ENCODE measurements at regions not wholly inside any gene's neighbourhood (a gene's known extent, or its start where the extent isn't known, plus 50 kb on each side); places are given as distances from the start of the nearest gene placed in this dataset.
"Not testable (repeated sequence)": the region's sequence is repeated elsewhere in the genome, so short reads cannot be mapped to it uniquely, and the experiment has no call there.

DNA sequence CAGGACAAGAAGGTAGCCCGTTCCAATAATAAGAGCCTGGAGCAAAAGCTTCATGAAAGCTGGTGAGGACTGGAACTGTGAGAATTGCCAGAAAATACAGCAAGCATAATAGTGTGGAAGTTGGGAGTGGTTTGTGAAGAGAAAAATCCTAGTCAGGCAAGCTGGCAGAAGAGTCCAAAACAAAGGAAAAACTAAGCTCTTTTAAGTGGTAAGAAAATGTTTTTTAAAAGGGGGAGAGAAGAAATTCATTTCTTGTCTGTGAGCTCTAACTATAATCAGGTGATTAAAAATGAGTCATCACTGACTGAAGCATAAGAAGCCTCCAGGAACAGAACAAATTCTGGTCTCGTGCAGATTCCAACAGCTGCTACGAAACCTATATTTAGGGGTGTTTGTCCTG, 102.6 kb downstream of the CAAP1 start:
- no peak for DNase-seq

DNA sequence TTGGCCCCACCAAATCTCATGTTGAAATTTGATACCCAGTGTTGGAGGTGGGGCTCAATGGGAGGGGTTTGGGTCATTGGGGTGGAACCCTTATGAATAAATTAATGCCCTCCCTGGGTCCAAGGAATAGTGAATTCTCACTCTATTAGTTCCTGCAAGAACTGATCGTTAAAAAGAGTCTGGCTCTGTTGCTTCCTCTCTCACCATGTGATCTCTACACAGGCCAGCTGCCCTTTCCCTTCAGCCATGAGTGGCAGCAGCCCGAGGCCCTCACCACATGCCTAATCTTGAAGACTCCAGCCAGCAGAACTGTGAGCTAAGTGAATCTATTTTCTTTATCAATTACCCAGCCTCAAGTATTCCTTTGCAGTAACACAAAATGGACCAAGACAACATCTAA, 106.0 kb downstream of the CAAP1 start:
- DNase-seq: no peak

DNA sequence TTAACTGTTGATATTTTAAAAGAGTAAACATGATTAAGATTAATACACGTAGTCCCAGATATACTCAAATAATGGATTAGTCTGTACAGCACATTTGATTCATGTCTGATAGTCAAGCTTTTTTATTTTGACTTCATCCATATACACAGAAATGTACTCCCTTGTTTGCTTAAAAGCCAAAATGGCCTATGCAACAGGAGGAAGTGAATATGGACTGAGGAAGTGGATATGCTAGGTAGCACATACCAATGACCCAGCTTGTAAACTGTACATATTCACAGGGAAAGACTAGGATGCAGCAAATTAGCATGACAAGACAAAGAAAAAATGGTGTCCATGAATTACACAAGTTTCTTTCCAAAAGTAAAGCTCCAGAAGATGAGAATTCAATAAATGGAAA, 109.7 kb downstream of the CAAP1 start:
- DNase-seq: no peak

DNA sequence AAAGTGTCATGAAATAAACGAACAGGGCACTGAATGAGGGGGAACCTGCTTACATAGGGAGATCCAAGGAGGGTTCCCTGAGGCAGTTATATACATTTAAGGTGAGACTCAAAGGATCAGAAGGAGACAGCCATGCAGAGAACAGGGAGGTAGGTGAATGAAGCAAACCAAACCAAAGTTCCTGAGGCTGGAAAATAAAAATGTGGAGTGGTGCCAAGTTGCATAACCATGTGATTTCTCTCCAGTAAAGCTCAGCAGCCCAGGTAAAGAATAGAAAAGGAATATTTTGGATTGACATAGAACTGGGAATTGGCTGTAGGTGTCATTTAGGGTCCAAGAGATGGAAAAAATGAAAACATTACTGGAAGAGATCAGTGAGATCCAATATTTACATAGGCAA, 110.7 kb downstream of the CAAP1 start:
- DNase-seq: no peak

DNA sequence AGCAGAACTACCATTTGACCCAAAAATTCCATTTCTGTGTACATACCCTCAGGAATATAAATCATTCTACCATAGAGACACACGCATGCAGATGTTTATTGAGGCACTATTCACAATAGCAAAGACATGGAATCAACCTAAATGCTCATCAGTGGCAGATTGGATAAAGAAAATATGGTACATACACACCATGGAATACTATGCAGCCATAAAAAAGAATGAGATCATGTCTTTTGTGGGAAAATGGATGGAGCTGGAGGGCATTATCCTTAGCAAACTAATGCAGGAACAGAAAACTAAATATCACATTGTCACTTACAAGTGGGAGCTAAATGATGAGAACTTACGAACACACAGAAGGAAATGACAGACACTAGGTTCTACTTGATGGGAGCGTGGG, 112.3 kb downstream of the CAAP1 start:
- not testable (repeated sequence) for DNase-seq

DNA sequence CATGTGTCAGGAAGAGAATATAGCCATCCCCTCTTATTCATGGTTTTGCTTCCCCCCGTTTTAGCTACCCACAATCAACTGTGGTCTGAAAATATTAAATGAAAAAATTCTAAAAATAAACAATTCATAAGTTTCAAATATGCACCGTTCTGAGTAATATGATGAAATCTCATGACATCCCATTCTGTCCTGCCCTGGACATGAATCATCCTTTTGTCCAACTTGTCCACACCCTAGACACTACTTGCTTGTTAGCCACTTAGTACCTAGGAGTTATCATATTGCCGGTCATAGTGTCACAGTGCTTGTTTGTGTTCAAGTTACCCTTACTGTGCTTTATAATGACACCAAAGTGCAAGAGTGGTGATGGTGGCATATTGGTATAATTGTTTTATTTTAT, 113.5 kb downstream of the CAAP1 start:
- no peak for DNase-seq

DNA sequence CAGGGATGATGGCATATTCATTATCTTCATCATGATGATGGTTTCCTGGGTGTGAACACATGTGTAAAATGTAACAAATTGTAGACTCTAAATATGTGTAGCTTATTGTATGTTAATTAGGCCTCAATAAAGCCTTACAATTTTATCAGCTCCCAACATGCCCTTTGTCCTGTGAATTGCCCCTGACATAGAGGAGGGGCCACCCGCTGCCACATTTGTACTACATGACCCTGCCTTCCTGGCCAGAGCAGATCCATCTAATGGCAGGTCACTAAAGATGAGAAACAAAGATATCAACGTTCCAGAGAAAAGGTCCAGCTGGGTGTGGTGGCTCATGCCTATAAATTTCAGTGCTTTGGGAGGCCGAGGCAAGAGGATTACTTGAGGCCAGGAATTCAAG, 117.2 kb downstream of the CAAP1 start:
- DNase-seq: no peak

DNA sequence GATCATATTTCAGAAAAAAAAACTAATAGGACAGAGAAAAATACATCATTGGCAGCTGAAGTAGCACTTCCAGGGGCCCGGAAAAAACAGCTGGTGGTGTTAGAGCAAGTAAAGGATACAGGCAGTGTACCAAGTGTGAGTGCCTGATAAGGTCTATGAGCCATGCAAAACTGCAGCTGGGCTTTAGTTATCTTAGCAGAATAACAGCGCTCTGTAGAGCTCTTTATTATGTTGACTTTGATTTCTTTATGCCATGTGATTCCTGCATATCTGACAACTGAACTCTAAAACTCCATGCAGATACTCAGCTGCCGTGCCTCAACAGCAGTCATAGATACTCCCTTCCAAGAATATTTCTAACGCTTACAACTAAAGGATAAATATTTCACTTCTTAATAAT, 119.5 kb downstream of the CAAP1 start:
- DNase-seq: no peak

DNA sequence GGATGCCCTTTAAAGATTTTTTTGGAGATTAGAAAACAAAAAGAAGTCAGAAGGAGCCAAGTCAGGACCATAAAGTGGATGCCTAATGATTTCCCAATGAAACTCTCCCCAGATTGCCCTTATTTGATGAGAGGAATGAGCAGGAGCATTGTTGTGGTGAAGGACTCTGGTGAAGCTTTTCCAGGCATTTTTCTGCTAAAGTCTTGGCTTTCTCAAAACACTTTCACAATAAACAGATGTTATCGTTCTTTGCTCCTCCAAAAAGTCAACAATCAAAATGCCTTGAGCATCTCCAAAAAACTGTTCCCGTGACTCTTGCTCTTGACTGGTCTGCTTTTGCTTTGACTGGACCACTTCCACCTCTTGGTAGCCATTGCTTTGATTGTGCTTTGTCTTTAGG, 121.8 kb downstream of the CAAP1 start:
- no peak for DNase-seq

DNA sequence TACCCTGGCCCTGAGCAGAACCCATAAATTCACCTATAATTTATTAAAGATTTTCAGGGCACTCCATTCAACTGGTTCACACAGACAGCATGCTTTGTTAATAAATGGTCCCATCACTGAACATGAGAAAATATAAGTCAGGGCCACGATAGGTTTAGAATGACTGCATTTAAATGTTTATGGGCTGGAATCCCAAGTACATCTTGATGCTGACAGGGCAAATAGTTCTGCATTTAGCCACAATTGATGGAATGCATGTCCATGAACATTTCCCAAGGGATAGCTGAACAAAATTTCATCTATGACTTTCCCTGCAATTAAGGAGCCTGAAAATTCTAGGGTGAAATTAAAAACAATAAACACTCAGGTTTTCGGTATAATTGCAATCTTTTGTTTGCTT, 124.5 kb downstream of the CAAP1 start:
- no peak for DNase-seq

DNA sequence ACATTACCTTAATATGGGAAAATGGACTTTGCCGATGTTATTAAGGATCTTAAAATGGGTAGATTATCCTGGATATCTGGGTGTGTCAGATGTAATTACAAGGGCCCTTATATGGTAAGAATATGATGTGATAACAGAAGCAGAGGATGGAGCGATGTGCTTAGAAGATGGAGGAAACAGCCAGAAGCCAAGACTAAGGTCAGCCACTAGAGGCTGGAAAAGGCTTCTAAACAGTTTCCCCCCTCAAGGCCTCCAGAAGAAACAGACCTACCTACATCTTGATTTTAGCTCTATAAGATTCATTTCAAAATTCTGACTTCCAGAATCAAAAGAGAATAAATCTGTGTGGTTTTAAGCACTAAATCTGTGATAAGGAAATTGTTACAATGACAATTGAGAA, 131.9 kb downstream of the CAAP1 start:
- DNase-seq: no peak

DNA sequence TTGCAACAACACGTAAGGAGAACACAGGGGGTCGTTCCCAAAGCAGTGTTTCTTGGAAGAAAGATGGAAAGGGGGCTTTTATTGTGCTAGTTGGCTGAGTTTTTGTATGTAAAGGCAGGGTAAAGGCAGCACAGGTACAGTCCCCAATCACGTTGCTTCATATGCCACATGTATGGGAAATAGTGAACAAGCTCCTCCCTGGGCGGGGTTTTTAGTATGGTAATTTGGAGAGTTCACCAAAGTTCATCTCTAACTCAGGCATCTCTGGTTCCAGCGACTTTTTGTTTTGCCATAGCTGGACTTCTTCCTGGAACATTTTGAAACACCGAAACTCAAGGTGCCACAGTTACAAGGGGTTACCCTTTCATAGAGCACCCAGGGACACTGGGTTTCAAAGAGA, 133.9 kb downstream of the CAAP1 start:
- DNase-seq: no peak

DNA sequence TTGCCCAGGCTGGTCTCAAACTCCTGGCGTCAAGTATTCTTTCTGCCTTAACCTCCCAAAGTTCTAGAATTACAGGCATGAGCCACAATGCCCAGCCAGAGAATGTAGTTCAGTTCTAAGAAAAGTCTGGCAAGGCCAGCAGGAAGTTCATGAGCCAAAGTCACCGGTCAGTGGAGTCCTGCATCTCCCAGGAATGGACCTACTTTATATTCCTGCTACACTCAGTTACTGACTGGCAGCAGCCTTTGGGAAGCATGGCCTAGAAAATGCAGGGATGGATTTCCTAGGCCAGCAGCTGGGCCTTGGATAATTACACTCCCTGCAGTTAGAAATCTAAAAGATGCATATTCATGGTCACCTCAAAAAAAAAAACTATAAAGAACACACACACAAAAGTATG, 135.7 kb downstream of the CAAP1 start:
- no peak for DNase-seq

DNA sequence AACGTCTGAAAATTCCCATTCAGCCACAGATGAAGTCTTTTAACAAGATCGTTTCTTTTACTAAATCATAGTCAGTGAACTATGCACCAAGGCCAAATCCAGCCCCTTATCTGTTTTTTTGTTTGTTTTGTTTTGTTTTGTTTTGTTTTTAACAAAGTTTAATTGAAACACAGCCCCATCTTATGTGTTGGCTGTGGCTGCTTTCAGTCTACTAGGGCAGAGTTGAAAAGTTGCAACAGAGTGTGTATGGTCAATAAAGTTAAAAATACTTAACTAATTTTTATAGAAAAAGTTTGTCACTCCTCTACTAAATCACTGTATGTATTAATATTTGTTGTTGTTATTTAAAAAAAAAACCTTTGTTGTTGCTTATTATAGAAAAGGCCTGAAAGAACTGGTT, 137.1 kb downstream of the CAAP1 start:
- no peak for DNase-seq

DNA sequence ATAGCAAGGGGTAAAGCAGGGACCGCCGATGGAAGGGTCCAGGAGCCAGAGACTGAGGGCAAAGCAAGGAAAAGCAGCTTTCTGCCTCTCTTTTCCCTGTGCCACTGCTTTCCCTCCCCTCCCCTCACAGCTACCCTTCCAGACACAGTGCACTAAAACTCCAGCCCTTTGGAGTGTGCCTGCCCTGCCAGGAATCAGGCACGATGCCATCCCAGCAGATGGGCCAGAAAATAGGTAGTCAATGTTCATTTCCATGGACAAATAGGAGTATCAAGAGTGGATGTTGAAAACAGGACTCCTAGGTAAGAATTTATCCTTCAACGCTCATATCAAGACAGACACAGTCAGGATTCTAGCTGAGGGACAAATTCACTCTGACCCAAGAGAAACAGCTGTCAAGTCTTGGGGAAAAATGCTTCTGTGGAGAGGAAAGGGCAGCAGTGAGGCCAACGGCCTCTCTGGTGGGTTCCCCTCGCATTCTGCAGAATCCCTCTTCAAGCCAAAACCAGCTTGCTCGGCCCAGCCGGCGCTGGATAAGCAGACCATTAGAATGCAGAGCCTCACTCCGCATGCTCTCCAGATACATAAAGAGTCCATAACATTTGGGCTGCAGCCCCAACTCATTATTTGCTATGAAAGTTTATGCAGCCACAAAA, 138.0 kb downstream of the CAAP1 start:
- no peak for DNase-seq

DNA sequence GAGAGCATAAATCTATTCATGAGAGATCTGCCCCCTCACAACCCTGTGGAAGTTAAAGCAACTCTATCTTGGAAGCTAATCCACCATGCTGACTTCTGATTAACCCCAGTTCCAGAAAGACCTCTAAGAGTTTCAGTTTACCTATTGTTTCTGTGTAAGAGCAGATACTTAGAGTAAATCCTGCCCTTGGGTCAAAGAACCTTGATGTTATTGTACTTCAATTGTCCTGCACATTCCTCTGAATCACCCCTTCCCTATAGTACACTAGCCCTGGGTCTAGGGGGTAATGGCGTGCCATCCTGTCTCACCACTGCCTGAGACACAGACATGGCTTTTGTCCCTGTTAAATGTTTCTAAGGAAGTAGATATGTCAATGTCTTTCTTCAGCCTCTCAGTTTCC, 138.6 kb downstream of the CAAP1 start:
- DNase-seq: no peak

DNA sequence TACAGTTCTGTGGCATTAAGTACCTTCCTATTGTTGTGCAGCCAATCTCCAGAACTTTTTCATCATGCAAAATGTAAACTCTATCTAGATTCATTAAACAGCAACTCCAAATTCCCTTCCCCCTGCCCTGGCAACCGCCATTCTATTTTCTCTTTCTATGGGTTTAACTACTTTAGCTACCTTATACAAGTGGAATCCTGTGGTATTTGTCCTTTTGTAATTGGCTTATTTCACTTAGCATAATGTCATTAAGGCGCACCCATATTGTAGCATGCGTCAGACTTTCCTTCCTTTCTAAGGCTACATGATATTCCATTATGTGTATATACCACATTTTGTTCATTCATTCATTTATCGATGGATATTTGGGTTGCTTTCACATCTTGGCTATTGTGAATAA, 142.4 kb downstream of the CAAP1 start:
- no peak for DNase-seq

DNA sequence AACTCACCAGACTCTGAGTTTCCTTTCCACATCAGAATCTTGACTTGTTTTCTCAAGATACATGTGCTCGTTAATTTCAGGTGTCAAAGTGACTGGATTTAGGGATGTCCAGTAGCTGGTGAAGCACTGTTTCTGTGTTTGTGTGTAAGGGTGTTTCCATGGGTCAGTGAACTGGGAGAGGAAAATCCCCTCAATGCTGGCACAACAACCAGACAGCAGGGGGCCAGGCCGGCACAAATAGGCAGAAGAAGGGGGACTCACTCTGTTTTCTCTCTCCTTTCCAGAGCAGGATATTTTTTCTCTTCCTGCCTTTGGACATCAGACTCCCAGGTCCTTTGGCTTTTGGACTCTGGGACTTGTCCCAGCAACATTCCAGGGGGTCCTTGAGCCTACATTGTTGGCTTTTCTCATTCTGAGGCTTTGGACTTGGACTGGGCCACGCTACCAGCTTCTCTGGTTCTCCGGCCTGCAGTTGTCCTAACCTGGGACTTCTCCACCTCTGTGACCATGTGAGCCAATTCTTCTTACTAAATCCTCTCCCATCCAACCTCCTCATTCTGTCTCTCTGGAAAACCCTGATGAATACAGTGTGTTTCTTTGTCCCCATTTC, 144.0 kb downstream of the CAAP1 start:
- no peak for DNase-seq

DNA sequence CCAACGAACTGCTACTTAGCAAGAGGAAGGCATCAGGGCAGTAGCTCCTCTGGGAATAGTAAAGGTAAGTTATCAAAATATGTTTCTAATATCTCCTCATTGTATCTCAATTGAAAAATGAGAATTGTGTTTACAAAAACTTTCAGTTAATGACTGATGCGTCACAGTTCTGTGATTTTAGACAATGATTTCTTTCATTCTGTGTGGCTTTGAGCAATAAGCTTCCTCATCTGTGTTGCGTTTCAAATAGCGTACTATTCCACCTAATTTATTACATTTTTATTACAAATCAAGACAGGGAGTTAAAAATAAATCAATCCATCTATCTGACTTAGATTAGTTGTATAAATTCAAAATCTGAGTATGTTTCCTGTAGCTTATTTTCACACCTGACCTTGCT, 145.0 kb downstream of the CAAP1 start:
- no peak for DNase-seq

DNA sequence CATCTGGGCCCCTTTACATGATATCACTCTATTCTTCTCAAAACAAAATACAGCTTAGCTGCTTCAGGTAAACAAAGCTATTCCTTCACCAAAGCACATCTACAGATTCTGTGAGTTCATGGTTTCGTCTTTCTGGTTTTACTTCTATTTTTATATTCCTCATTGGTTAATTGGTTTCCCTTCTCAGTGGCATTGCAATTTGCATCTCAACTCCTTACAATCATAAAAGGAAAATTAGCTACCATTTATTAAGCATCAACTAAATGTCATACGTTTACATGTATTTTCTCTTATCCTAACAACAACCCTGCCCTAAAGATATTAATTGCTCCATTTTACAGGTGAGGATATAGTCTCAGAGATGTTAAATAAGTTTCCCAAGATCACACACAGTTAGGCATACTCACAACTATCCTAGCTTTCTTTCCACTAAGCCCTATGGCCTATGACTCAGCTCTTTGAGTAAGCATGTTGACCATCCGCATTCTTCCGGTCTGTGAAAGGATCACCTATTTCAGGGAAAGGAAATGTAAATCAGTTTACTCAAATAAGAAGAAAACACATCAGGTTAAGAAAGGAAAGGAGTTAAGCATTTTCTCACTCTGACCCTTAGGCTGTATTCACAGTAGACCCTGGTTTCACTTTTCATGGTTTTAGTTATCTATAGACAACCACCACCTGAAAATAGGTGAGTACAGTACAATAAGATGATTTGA, 146.1 kb downstream of the CAAP1 start:
- no peak for DNase-seq

DNA sequence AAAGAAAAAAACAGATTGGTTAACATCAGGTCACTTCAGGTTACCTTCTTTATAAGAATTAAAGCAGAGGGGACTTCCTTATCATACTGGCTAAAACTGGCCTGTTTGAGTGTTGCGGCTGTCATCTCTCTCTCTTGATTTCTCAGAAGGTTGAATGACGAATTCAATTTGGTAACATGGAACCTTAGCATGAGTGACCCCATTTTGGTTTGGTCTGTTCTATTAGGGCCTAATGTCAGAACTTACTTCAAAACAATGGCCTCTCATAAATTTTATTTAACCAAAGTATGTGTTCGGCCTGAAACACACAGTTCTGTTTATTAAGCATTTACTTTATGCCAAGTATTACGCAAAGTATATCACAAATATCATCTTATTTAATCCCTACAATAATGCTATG, 147.5 kb downstream of the CAAP1 start:
- DNase-seq: no peak

DNA sequence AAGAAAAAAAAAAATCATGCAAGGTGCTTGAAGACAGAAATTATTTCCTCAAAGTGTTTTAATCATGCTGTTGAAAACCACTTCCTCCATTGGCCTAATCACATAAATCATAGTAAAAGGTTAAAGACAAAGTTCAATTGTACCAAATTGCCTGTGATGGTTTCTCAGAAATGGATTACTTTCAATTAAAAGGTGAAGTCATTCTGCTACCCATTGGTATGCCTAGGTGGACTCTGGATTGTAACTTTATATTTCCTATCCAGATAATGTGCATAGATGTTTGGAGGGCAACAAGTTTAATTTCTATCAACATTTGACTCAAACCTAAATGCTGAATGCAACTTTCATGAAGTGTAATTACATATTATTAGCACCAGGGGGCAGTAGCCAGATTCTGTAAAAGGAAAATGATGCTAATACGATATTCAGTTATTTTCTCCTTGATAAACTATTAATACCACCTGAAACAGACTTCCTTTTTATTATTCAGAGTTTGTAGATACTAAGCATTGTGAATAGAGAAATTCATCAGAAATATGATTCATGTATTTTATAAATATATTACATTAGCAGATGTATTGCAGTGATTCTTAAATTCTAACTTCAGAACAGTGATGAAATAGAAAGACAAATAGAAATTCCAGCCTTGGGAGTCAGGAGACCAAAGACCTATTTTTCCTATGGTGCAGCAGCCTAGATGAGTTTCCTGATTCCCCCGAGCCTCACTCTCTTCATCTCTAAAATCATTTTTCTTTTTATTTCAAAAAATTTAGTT, 148.2 kb downstream of the CAAP1 start:
- DNase-seq: no peak

DNA sequence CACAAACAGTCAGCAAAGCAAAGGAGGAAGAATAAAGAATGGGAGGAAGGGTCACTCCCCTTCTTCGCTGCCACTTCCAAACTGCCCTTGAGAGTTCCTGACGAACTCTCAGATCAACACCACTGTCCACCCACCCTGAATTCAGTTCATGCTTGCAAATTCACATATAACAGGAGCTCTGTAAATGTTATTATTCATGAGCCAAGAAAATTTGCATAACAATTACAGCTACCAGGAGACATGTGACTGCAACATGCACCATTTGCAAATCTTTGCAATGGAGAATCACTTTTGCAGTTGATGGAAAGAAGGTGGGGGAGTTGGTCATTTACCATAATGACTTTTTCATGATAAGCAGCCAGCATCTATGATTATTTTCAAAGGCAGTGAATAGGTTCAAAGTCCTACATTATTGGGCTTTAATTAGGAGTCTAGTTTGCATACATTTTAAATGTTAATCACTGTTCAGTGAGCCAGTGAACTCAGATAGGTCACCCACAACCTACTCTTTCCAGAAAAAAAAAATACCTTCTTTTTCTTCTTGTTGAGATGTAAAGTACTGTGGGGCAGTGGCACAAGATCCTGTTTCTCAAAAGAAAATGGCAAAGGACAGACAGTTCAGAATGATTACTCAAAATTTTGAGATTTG, 149.7 kb downstream of the CAAP1 start:
- DNase-seq: no peak

Measured in NCI-H1436 treated with DMSO at 0.1 percent for 48 hours (cell line).